Stomach (tissue), 8 donors: ENCODE measurements at regions not wholly inside any gene's neighbourhood (a gene's known extent, or its start where the extent isn't known, plus 50 kb on each side); places are given as distances from the start of the nearest gene placed in this dataset.

ENCODE experiments used
- DNase-seq, 2 donors: peaks; one replicate each; pipeline versions ENCODE4 v3.0.0 to v3.0.0-alpha.2; 2013 to 2019
- H3K27ac ChIP-seq, 5 donors: fragments of 200-600 bp in 4 of 5; sonication (generic) in 4 of 5; one replicate each; pipeline ENCODE4 v1.5.1; 2013 to 2019; ENCODE audit warnings: mild to moderate bottlenecking in 1 of 5, moderate library complexity in 1 of 5
- H3K27me3 ChIP-seq, 3 donors: fragments of 200-600 bp; sonication (generic); one replicate each; pipeline ENCODE4 v1.5.1; 2017 to 2019; ENCODE audit warnings: mixed run types in 1 of 3
- H3K36me3 ChIP-seq, 4 donors: fragments of 200-600 bp; sonication (generic); 1 replicate in 3 of 4; 2 replicates in 1 of 4; pipeline ENCODE4 v1.5.1; 2016 to 2019
- H3K4me1 ChIP-seq, 4 donors: fragments of 200-600 bp; sonication (generic); one replicate each; pipeline ENCODE4 v1.5.1; 2016 to 2019
- H3K4me3 ChIP-seq, 4 donors: fragments of 200-600 bp; sonication (generic) in 3 of 4; one replicate each; pipeline ENCODE4 v1.5.1; 2016 to 2019; ENCODE audit warnings: mild to moderate bottlenecking in 1 of 4
- H3K9me3 ChIP-seq, 4 donors: fragments of 200-600 bp; sonication (generic); one replicate each; pipeline ENCODE4 v1.5.1; 2016 to 2019
- CTCF ChIP-seq, 7 experiments: fragments of 450-650 bp in 4 of 7; fragments of 200-600 bp in 3 of 7; sonication (generic) in 3 of 7; IDR thresholded peaks; one replicate each; pipeline ENCODE4 v1.5.1; 2016 to 2019; ENCODE audit warnings: antibody characterized with exemption in 7 of 7, control low read depth in 2 of 7, mild to moderate bottlenecking in 1 of 7
- EP300 ChIP-seq: sonication (generic); formaldehyde crosslinking; IDR thresholded peaks from one replicate; pipeline ENCODE4 v1.6.1; 2017; ENCODE audit warnings: antibody characterized with exemption
- POLR2A ChIP-seq, 4 donors: fragments of 450-650 bp; IDR thresholded peaks; one replicate each; pipeline ENCODE4 v1.6.1; 2016; ENCODE audit warnings: antibody characterized with exemption in 4 of 4, control low read depth in 2 of 4, mild to moderate bottlenecking in 1 of 4, moderate library complexity in 1 of 4
- POLR2AphosphoS5 ChIP-seq, 3 donors: sonication (generic); formaldehyde crosslinking; IDR thresholded peaks; one replicate each; pipeline ENCODE4 v1.6.1; 2016; ENCODE audit warnings: antibody characterized with exemption in 3 of 3
- WGBS, 5 donors: extraction: QIAGEN DNeasy Blood & Tissue Kit in 3 of 5; methylation state at CpG; one replicate each; pipeline versions ENCODE4 v1.1.5 to v1.1.7; 2013 to 2018; 5-methylcytosine and 5-hydroxymethylcytosine counted together
- intact Hi-C: fragments of 100-400 bp; cut with DNase I; formaldehyde crosslinking; loops from one replicate; pipeline ENCODE4 v1.15.1; 2023; ENCODE audit warnings: low total_unique reads
- donor health status: healthy with polysubstance abuse.
- donor health status: Bipolar disorder and iron deficiency.
- donor health status: healthy.

- intact Hi-C loops: no loop called here
- Histone ChIP-seq H3K4me1 (no peaks in the 10 kb centered on the region), H3K9me3 (peaks cover 0 to 9% (median 4%) of the 10 kb centered on the region in 4 donors)
These were observed 252.4 kb downstream of the CLIC5 start for GRCh38 chr6:45763281-45763680.

GRCh38 chr6:45759472-45759810 is 256.2 kb downstream of the CLIC5 start:
- Histone ChIP-seq H3K27ac (no peak overlapping the region), H3K4me3 (no peak overlapping the region), H3K4me1 (no peaks in the 10 kb centered on the region), H3K9me3 (peaks cover 0 to 9% (median under 1%) of the 10 kb centered on the region in 4 donors), H3K27me3 (peaks cover 0 to 4% (median 0%) of the 10 kb centered on the region in 3 donors), H3K36me3 (no peaks in the 10 kb centered on the region)
- DNase-seq: peak in 1 of 2 donors; percentile 13
- intact Hi-C loops: no loop called here
- 53 to 68% (median 57%) methylated on average over 2 of the region's 2 CpGs for WGBS, 5 donors
- TF ChIP-seq POLR2AphosphoS5 (IDR thresholded peaks at IDR 0.05) (no peak), EP300 (no peak), POLR2A (IDR thresholded peaks at IDR 0.05) (no peak), CTCF (IDR thresholded peaks at IDR 0.05) (no peak)

More at GRCh38 chr6:45763281-45763680, 252.4 kb downstream of the CLIC5 start:
- no peak for DNase-seq
- no peaks in the 10 kb centered on the region for H3K36me3 ChIP-seq
- H3K4me3 ChIP-seq: no peak overlapping the region
- no peak for TF ChIP-seq POLR2A (IDR thresholded peaks at IDR 0.05)
- no peak for TF ChIP-seq POLR2AphosphoS5 (IDR thresholded peaks at IDR 0.05)
- no peak for TF ChIP-seq EP300
- no peak for TF ChIP-seq CTCF (IDR thresholded peaks at IDR 0.05)
- no peak overlapping the region for H3K27ac ChIP-seq
- H3K27me3 ChIP-seq: no peaks in the 10 kb centered on the region

GRCh38 chr6:45758787-45759471 is 256.7 kb downstream of the CLIC5 start:
- intact Hi-C loops: no loop called here
- no peaks in the 10 kb centered on the region for H3K36me3 ChIP-seq
- no peak for DNase-seq
- TF ChIP-seq POLR2AphosphoS5 (IDR thresholded peaks at IDR 0.05): no peak
- no peak for TF ChIP-seq POLR2A (IDR thresholded peaks at IDR 0.05)
- H3K4me3 ChIP-seq: no peak overlapping the region
- H3K27ac ChIP-seq: no peak overlapping the region
- H3K27me3 ChIP-seq: peaks cover 0 to 7% (median 0%) of the 10 kb centered on the region in 3 donors
- H3K4me1 ChIP-seq: no peaks in the 10 kb centered on the region
- H3K9me3 ChIP-seq: peaks cover 0 to 6% (median 0%) of the 10 kb centered on the region in 4 donors
- 74 to 84% (median 77%) methylated on average over 15 of the region's 15 CpGs for WGBS, 5 donors

GRCh38 chr6:45757443-45758130 is 258.1 kb downstream of the CLIC5 start:
- Histone ChIP-seq H3K27me3 (peaks cover 0 to 13% (median 0%) of the 10 kb centered on the region in 3 donors), H3K4me3 (no peak overlapping the region), H3K36me3 (no peaks in the 10 kb centered on the region), H3K4me1 (no peaks in the 10 kb centered on the region), H3K27ac (no peak overlapping the region), H3K9me3 (no peaks in the 10 kb centered on the region)
- DNase-seq: peak in 1 of 2 donors; percentile 37
- intact Hi-C loops: no loop called here
- 89 to 92% (median 91%) methylated on average over 3 of the region's 3 CpGs for WGBS, 5 donors
- TF ChIP-seq POLR2AphosphoS5 (IDR thresholded peaks at IDR 0.05) (no peak), EP300 (no peak), POLR2A (IDR thresholded peaks at IDR 0.05) (no peak), CTCF (IDR thresholded peaks at IDR 0.05) (no peak)

- Histone ChIP-seq H3K9me3 (no peaks in the 10 kb centered on the region), H3K27ac (no peak overlapping the region), H3K4me1 (no peaks in the 10 kb centered on the region), H3K27me3 (peaks cover 0 to 13% (median 0%) of the 10 kb centered on the region in 3 donors), H3K4me3 (no peak overlapping the region), H3K36me3 (no peaks in the 10 kb centered on the region)
- 58 to 82% (median 74%) methylated on average over 3 of the region's 3 CpGs for WGBS, 5 donors
- no peak for DNase-seq
- no peak for TF ChIP-seq CTCF (IDR thresholded peaks at IDR 0.05)
- no peak for TF ChIP-seq EP300
- no peak for TF ChIP-seq POLR2A (IDR thresholded peaks at IDR 0.05)
- TF ChIP-seq POLR2AphosphoS5 (IDR thresholded peaks at IDR 0.05): no peak
- intact Hi-C loops: no loop called here
These were observed 259.1 kb downstream of the CLIC5 start for GRCh38 chr6:45756606-45757005.
